Activated CD4-positive, alpha-beta T cell treated with anti-CD3 and anti-CD28 coated beads, Interleukin-2, amount 50 U/mL, for 1 hour (primary cell): ENCODE measurements at regions not wholly inside any gene's neighbourhood (a gene's known extent, or its start where the extent isn't known, plus 50 kb on each side); places are given as distances from the start of the nearest gene placed in this dataset.
"Not testable (repeated sequence)": the region's sequence is repeated elsewhere in the genome, so short reads cannot be mapped to it uniquely, and the experiment has no call there.

Experiments
- DNase-seq: peaks from one replicate; pipeline ENCODE4 v3.0.0-alpha.2; 2020

DNA sequence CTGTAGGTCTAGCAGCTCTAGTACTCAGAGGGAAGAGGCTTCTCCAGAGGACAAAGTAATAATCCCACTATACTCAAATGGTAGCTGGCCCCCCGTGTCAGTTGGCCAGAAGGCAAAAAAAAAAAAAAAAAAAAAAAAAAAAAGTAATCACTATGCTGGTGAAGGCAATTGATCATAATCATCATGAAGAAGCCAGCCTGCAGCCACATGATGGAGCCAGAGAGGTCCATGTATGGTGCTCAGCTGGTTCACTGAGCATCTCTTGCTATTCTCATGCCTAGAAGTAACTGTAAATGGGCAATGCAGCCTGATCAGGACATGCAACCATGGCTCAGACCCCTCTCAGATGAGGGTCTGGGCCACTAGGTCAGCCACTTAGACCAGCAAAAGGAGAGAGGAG, 378.8 kb downstream of the MED13L start:
- no peak for DNase-seq

DNA sequence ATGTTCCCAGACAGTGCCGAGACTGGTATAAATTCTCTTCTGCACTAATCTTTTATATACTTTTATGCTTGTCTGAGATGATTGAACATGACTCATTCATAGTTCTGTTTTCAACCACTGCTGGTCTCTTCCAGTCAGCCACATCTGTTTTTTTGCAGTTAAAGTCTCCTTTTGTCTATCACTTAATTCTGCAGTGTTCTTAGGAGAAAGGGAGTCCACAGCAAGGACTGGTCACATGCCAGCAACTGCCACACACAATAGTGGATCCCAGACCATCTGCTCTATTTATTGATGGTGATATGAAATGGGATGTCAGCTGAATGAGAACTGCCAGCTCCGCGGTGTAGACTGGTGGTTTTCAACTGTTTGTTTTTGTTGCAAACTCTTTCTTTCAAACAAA, 379.8 kb downstream of the MED13L start:
- DNase-seq, result no peak

DNA sequence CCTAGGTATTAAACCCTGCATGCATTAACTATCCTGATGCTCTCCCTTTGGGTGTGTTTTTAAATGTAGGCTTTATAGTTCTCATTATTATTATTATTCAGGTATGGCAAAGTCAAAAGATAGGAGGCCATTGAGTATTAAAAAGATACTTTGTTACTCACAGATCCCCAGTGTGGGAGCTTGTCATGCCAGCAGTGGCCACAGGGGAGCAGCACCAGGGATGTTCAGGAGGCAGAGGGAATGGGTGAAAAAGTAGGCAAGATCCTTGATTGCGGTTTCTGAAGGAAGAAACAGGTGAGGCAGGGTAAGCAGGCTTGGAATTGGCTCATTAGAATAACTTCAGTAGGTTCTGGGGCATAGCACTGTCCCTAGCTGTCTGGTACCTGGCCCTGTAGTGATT, 382.2 kb downstream of the MED13L start:
- DNase-seq, result no peak

DNA sequence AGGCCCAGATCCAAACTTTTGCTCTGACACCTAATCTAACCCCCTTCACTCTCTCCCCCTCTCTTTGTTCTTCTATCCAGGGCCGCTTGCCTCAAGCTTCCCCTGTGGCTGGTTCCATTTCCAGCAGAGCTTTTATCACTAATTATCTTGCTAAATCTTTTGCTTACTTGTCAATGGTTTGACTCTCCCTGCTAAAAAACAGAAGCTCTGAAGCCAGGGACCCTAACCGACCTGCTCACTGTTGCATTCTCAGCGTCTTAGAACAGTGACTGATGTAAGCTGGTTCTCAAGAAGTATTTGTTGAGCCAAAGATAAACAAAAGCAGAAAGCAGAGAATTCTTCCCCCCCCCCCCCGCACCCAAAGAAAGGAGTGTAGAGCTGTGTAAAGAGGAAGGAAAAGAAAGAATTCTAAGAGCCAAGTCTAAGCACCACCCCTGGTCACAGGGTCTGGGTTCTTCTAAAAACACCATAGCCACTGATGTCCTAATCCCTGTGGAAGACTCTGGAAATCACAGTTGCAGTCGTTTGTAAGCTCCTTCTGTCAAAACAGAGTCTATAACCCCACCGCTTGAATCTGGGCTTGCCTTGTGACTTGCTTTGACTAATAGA, 385.8 kb downstream of the MED13L start:
- DNase-seq, result no peak

DNA sequence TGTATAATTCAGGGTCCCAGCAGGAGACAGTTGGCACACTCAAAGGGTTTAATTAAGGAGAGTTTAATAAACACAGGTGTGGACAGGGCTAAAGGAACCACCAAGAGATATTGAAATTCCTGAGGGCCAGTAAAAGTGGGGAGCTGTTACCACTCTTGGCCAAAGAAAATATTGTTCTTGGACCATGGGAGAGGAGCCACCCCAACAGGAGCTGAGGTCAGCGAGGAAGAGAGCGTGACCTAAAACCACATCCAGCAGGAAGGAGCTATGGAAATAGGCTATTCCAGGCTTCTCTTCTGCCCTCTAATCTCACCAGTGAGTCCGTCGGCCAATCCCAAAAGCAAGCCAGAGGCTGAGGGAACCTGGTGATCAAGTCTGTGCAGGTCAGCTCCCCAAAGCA, 390.8 kb downstream of the MED13L start:
- no peak for DNase-seq

DNA sequence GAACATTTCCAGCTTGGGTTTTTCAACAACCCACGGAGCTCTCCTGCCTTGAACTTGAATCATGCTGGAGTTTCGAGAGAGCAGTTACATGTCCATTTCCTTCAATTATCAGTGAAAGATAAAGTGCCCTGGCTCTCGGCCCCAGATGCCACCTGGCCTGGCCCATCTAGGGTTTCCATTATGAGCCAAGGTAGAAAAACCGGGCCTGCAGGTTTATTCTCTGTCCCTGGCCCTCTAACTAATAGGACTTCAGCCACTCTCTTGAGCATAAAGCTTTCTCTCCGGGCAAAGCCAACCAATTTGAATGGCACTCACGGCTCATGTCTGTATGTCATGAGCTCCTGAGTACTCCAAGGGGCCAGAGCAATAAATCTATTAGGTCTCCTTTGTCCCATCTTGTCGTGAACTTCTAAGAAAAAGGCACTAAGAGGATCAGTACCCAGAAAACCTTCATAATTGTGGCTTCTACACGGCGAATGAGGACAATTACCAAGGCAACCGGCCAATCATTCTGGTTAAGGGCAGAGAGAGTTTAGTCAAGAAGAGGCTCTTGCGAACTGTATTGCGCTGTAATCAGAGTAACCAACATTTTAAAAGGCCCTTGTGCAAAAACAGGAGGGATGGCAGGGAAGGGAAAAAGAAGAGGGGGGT, 392.3 kb downstream of the MED13L start:
- DNase-seq, result no peak

DNA sequence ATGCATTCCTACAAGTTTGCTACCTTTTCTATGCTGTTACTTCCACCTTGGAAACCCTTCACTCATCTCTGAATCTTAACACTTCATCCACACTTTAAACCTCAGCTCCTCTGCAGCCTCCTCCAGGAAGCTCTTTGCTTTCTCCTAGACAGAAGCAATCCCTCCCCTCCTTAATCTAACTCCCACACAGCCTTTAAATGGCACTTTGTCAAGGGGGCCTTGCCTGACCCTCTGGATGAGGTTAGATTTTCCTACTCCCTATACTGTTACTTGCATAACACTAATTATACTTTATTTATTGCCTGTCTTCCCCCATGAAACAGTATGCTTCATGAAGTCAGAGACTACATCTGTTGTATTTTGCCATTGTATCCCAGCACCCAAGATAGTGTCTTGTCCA, 394.6 kb downstream of the MED13L start:
- DNase-seq, result no peak

DNA sequence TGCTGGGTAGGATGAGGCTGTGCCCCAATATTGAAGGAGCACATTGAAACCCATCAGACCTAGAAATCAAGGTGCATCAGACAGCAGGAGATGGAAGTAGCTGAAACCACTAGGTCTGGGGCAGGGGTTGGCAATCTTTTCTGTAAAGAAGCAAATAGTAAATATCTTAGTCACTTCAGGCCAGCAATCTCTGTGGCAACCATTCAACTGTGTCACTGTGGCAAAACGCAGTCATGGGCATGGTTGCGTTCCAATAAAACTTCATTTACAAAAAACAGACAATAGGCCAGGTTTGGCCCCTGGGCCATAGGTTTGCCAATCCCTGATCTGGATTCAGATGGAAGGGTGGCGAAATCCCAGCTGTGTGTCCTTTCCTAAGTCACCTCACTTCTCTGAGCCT, 397.3 kb downstream of the MED13L start:
- DNase-seq, result no peak

DNA sequence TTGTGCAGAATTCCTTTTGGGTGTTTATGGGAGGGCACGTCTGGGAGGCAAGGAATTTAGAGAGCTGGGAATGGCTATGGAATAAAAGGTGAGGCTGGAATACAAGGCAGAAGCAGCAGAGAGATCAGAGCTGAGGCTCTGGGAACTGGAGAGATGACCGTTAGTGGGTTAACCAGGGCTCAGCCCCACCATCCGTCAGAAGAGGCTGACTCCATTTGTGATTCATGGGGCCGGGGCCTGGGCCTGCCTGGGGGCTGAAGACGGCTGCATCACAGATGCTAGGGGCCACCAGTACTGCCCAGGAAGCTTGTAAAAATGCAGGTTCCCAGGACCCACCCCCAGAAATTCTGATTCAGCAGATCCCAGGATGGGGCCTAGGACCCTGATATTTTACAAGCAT, 398.1 kb downstream of the MED13L start:
- no peak for DNase-seq

DNA sequence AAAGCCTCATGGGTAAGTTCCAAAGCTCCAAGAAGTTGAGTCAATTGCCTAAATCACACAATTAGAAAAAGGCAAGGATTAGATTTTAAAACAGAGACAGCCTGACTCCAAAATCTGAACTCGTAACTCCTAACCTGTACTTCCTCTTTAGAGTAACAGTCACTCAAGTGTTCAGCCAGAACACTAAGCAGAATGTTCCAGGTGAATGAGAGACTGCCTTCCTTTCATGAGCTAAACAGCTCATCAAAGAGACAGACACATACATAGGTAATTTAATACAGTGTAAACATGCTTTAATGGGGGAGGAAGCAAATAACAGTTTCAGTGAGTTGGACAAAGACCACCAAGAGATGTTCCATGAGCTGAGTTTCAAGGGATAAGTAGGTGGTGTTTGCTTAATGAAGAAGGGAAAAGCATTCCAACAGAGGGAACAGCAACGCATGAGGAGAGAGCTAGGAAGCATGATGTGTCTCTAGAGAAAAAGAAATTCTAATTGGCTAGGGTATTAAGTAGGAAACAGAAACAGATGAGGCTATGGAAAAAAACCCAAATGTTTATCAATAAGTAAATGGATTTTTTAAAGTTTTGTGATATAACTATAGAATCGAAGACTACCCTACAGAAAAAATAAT, 403.9 kb downstream of the MED13L start:
- DNase-seq, result no peak

DNA sequence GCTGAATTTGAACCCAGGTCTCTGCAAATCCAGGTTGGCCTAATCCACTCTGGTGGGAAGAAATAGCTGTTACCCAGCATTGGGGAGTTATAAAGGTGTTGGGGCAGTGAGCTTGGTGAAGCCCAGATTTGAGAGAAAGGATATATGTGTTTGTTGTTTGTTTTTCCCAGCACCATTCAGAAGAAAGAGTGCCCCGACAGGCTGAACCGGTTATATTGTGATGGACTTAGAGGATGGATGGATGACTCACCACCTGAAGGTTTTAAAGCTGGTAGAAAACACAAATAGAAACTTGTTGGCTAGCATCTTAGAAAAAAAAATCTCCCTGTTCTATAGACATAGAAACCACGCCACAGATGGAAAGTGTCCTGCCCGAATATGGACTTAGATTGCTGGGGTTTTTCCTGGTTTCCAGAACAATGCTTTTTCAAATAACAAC, 404.6 kb downstream of the MED13L start:
- no peak for DNase-seq

DNA sequence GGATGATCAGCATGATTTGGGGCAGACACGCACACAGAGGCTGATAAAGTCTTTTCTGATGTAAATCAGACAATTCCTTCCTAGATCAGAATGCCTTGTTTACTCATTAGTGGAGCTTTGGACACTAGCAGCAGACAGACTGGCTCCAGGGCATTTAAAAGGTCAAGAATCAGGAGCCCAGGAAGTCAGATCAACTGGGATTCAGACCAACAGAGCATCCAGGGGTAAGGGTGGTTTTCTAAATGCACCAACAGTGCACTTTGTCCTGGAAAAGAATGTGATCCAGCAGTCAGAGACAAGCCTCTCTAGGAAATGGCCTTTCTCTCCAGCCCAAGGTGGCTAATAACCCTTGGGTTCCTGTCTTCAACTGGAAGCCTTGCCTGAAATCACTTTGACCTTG, 405.3 kb downstream of the MED13L start:
- no peak for DNase-seq

DNA sequence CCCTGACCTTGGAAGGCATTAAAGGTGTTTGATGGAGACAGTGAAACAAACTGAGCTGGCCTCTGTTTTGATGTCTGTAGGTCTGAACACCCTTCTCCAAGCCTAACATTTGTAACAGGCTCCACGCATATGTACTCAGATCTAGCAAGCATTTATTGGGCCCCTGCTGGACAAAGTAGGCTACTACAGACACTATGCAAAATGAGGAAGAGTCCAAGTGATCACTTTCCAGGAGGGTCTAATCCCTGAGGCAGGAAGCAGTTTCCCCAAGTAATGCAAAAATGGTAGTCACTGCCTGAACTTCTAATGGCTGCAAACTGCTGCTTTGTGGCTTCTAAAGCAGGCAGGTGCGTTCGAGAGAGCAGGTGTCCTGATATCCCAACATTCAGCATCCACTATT, 405.8 kb downstream of the MED13L start:
- no peak for DNase-seq

DNA sequence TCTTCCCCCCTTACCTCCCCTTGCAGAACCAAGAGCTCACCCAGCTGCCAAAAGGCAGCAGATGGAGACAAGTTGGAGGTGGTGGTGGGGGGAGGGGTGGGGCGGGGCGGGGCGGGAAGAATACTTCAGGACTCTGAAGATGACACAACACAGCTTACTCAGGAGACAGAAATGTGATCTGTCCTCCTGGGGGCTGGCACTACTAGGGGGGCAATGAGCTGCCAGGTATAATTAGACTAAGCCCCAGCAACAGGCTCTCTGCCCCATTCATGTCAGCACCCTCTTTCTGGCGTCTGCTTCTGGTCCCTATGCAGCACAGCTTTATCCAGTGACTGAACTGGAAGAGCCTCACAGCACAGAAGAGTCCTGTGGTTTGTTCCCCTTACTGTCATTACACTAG, 407.0 kb downstream of the MED13L start:
- DNase-seq, result no peak

DNA sequence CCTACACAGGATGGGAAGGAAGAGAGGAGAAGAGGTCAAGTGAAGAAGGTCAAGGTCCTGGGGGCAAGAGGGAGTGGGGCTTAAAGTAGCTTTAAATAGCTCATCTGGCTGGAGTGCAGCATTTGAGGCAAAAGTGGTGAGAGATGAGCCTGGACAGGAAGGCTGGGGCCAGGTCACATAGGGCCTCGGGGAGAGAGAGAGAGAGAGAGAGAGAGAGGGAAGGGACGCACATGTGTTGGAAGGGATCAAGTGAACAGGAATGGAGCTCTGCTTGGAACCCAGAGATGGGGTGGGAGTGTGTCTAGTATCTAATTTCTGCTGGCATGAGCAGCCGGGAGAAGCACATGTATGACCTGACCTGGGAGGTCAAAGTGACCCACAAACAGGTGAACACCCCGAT, 407.5 kb downstream of the MED13L start:
- no peak for DNase-seq

DNA sequence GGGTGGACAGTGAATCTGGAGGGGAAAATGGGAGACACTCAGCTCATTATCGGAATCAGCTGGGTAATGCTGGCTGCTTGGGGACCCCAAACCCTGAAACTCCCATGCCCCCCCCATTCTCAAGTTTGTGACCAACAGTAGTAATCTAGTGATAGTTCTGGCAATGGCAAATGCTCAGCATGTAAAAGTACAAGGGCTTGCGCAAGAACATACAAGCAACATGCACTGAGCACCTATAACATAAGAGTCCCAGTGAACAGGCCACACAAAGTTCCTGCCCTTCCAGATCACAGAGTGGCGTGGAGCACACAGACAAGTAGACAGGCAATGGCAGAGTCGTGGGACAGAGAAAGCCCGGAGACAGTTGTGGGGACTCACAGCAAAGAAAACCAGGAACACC, 407.9 kb downstream of the MED13L start:
- DNase-seq, result no peak

DNA sequence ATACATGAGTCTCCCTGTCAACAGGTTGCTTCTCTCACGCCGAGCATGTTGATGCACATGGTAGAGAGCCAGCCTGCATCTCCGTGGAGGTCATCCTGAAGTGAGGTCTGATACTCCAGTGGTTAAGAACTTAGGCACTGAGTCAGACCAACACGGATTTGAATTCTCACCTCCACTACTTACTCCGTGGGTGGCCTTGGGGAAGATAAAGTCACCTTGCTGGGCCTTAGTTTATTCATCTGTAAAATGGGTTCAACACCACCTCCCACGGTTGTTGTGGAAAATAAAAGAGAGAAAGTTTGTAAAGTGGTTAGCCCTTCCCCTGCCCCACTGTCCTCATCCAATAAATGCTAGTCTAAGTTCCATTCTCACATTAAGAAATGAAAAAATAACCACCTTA, 408.9 kb downstream of the MED13L start:
- no peak for DNase-seq

DNA sequence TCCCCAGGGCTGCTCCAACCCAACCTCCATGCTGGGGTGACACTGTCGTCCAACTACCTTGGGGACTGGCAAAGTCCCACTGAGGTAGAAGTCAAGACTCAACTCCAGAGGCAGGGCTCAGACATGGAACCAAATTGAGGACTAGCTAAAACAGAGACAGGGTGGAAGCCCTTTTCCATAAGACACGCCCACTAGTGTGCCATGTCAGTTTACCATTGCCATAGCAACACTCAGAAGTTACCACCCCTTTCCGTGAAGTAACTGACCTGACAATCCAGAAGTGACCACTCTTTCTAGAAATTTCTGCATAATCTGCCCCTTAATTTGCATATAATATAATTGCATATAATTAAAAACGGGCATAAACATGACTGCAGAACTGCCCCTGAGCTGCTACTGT, 409.6 kb downstream of the MED13L start:
- DNase-seq, result no peak

DNA sequence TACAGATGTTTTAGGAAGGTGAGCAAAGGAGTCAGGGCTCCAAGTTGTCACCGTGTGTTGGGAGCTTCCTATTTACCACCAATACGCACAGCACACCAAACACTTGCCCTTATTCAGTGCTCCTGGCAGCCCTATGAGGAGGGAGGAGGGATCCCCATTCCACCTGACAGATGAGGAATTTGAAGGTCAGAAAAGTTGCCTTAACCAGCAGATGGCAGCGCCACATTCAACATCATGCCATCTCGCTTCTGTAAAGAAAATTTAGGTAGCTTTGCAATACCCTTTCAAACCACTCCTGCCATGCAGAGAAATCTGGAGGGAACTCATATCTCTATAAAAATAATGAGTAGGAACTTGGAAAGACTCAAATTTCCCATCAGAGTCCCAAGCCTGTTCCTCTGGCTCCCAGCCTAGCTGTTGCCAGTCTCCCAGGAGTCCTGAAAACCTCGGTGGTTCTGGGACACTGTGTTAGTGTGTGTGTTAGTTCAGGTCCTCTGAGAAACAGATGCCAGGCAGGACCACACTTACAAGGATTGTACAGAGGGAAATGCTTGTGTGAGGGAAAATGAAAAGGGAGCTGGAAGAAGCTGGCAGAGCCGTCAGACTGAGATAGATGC, 410.5 kb downstream of the MED13L start:
- DNase-seq, result no peak

DNA sequence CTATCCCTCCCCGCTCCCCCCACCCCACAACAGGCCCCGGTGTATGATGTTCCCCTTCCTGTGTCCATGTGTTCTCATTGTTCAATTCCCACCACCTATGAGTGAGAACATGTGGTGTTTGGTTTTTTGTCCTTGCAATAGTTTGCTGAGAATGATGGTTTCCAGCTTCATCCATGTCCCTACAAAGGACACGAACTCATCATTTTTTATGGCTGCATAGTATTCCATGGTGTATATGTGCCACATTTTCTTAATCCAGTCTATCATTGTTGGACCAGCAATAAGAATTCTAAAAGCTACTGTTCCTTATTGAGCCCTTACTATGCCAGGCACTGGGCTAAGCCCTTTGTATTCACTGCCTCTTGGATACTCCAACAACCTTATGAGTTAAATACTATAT, 411.2 kb downstream of the MED13L start:
- not testable (repeated sequence) for DNase-seq

DNA sequence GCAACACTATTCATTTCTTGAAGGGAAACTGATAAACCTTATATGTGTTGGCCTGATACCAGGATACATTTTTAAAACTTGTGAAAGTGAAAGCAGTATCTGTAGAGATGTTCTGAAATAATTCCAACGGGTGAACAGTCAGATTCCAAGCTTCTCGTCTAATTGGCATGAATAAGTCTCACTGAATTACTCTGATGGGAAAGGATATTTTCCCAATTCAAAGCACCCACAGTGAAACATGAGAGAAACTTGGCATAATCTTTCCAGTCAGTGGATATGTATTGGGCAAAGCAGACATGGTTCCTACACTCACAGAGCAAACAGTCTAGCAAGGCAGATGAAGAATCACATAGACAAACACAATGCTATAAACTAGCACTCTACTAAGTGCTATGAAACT, 413.1 kb downstream of the MED13L start:
- no peak for DNase-seq

DNA sequence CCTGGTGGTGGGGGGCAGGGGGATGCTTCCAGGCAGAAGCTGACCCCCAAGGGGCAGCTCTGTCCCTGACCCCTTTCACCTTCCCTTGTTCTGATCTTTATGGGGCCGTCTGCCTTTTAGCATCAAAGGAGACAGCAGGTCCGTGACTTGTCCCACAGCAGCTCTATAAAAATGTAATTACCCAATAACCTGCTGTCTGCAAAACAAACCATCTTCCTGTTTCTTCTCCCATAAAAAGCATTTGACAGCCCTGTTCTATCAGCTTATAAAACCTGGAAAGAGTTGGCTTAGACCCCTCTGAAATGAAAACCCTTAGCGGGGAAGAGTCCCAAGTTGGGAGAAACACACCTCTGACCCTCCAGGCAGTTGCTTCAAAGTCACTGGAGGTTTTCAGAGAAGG, 416.9 kb downstream of the MED13L start:
- no peak for DNase-seq

DNA sequence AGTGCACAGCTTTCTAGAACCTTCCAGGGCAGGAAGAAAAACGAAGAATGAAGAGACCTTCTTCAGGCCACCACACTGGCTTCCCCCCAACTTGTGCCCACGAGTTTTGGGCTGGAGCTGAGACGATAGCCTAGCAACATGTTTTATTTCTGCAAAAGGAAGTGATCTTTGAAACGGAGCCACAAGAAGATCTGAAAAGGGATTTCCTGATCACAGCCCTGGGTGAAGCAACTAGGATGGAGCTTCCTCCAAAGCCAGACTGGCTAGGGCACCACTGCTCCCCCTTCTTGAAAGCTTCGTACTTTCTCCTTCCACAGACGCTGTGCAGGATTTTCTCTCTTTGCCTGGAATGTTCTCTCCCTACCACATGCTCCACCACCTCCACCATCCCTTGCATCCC, 418.3 kb downstream of the MED13L start:
- DNase-seq, result no peak

DNA sequence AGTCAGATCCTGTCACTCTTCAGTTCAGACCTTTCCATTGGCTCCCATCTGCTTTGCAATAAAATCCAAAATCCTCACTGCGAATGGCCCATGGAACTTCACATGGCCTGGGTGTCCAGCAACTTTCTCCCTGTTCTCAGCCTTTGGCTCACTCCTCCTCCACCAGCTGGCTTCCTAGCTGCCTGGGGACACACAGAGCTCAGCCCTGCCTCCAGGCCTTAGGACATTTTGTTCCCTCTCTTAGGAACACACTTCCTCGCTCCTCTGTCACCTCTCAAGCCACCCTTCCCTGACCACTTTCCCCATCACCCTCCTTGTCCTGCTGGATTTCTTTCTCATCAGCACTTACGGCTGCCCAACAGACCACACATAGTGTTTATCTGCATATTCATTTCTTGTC, 419.6 kb downstream of the MED13L start:
- DNase-seq, result no peak
